GM12878 (cell line): ENCODE measurements at regions not wholly inside any gene's neighbourhood (a gene's known extent, or its start where the extent isn't known, plus 50 kb on each side); places are given as distances from the start of the nearest gene placed in this dataset.

Experiments
- ATAC-seq: fragments of 200-7000 bp; cut with Tn5 transposase; 3 replicates; pipeline ENCODE4 v1.9.1; 2020; ENCODE audit warnings: mild to moderate bottlenecking, moderate library complexity
- BruUV-seq: library from RNA; stranded (reverse); fragments of 400-500 nt; replicated peaks from 2 replicates; lab custom pipeline; 2021; lab: Mats Ljungman, UMichigan
- CTCF ChIA-PET: fragments of 300-600 bp; sonication (Branson Sonifier 250); formaldehyde crosslinking; extraction: SDS; loops from one replicate; lab custom pipeline; 2021; ENCODE audit warnings: inconsistent platforms; lab: Yijun Ruan, JAX
- POLR2A ChIA-PET: fragments of 350-600 bp; formaldehyde crosslinking; extraction: SDS; loops from one replicate; lab custom pipeline; 2021; ENCODE audit warnings: inconsistent platforms; lab: Charles Lee
- RAD21 ChIA-PET: fragments of 300-600 bp; sonication (Branson Sonifier 250); formaldehyde crosslinking; loops from one replicate; lab custom pipeline; 2023; ENCODE audit warnings: antibody characterized with exemption; ENCODE audit not compliant: unreplicated experiment; lab: Charles Lee
- SMC1A ChIA-PET: fragments of 300-600 bp; sonication (Branson Sonifier 250); formaldehyde crosslinking; loops from one replicate; lab custom pipeline; 2023; ENCODE audit not compliant: unreplicated experiment, uncharacterized antibody; lab: Charles Lee
- DNase-seq: peaks from one replicate; pipeline ENCODE4 v3.0.0-alpha.2; 2011; ENCODE audit warnings: low read depth, low spot score
- FAIRE-seq: peaks from 3 replicates; lab custom pipeline; 2011; peaks lifted over from hg19 to GRCh38; lab: Jason Lieb, UNC
- H2AFZ ChIP-seq: 2 replicates; pipeline ENCODE4 v1.6.0; 2011; ENCODE audit warnings: low read depth, low read length, control low read depth; ENCODE audit not compliant: control insufficient read depth
- H3K27ac ChIP-seq: 2 replicates; pipeline ENCODE4 v1.5.1; 2011; ENCODE audit warnings: control low read depth; ENCODE audit not compliant: control insufficient read depth, insufficient read depth
- H3K27me3 ChIP-seq, 2 experiments: replicated peaks in 1 of 2; 2 replicates each; pipeline versions ENCODE4 v1.6.0 to v1.6.1; 2011; ENCODE audit warnings: low read length in 1 of 2; ENCODE audit not compliant: control insufficient read depth in 2 of 2, insufficient read depth in 2 of 2
- H3K36me3 ChIP-seq, 2 experiments: 2 replicates each; pipeline ENCODE4 v1.5.1; 2011; ENCODE audit warnings: low read length in 1 of 2; ENCODE audit not compliant: control insufficient read depth in 2 of 2, insufficient read depth in 2 of 2
- H3K4me1 ChIP-seq: 2 replicates; pipeline ENCODE4 v1.6.1; 2011; ENCODE audit warnings: mild to moderate bottlenecking, low read length, moderate library complexity, mixed read lengths; ENCODE audit not compliant: control insufficient read depth, insufficient read depth
- H3K4me2 ChIP-seq: 2 replicates; pipeline ENCODE4 v1.6.0; 2011; ENCODE audit warnings: control low read depth; ENCODE audit not compliant: control insufficient read depth, insufficient read depth
- H3K4me3 ChIP-seq: fragments of 200-600 bp; sonication (generic); 2 replicates; pipeline ENCODE4 v1.5.1; 2016
- H3K79me2 ChIP-seq: 2 replicates; pipeline ENCODE4 v1.6.0; 2011; ENCODE audit warnings: low read length; ENCODE audit not compliant: control insufficient read depth, insufficient read depth
- H3K9ac ChIP-seq: 2 replicates; pipeline ENCODE4 v1.8.0; 2011; ENCODE audit warnings: low read length, control low read depth, mixed read lengths; ENCODE audit not compliant: control insufficient read depth, insufficient read depth
- H3K9me3 ChIP-seq: replicated peaks from 3 replicates; pipeline ENCODE4 v1.5.1; 2011; ENCODE audit warnings: mild to moderate bottlenecking, low read length; ENCODE audit not compliant: control insufficient read depth, insufficient read depth
- H4K20me1 ChIP-seq: 2 replicates; pipeline ENCODE4 v1.6.0; 2011; ENCODE audit not compliant: control insufficient read depth, insufficient read depth
- HDAC2 ChIP-seq: fragments of 200-600 bp; sonication (generic); IDR thresholded peaks from 2 replicates; pipeline ENCODE4 v1.6.1; 2017
- MTA2 ChIP-seq: fragments of 450-650 bp; IDR thresholded peaks from 2 replicates; pipeline ENCODE4 v1.6.1; 2016; ENCODE audit warnings: low read depth, mild to moderate bottlenecking, moderate library complexity
- POLR2AphosphoS2 ChIP-seq: IDR thresholded peaks from 2 replicates; pipeline ENCODE4 v1.6.1; 2011; ENCODE audit warnings: low read depth, mild to moderate bottlenecking, low read length, improper control_type of control experiment, moderate library complexity
- RCOR1 ChIP-seq: conservative IDR thresholded peaks from 2 replicates; pipeline ENCODE4 v1.6.1; 2012; ENCODE audit warnings: low read depth, low read length, improper control_type of control experiment
- RFX5 ChIP-seq: IDR thresholded peaks from 2 replicates; pipeline ENCODE4 v1.6.1; 2011; ENCODE audit warnings: low read depth, low read length, improper control_type of control experiment
- SIX5 ChIP-seq: IDR thresholded peaks from 2 replicates; pipeline ENCODE4 v1.6.1; 2011; ENCODE audit warnings: mild to moderate bottlenecking, low read depth, low read length, moderate library complexity; ENCODE audit not compliant: severe bottlenecking
- TBL1XR1 ChIP-seq: IDR thresholded peaks from 2 replicates; pipeline ENCODE4 v1.6.1; 2012; ENCODE audit warnings: low read depth, low read length, improper control_type of control experiment
- WGBS: methylation state at CpG from one replicate; pipeline ENCODE4 v1.1.6; 2016; ENCODE audit warnings: low lambda C conversion rate; ENCODE audit not compliant: insufficient replicate concordance, insufficient coverage; ENCODE audit errors: missing lambda C conversion rate; 5-methylcytosine and 5-hydroxymethylcytosine counted together
- in situ Hi-C: fragments of 300-500 bp; cut with MboI; formaldehyde crosslinking; loops from 9 replicates; pipeline ENCODE4 v1.14.3; 2018; ENCODE audit warnings: mixed read lengths
- intact Hi-C: fragments of 100-400 bp; cut with micrococcal nuclease; formaldehyde crosslinking; loops from one replicate; pipeline ENCODE4 v1.14.2; 2022; ENCODE audit not compliant: unreplicated experiment
- TF ChIP-seq, protein P1 (sequence below): fragments of 450-650 bp; IDR thresholded peaks from 2 replicates; pipeline ENCODE4 v1.6.1; 2017; ENCODE audit warnings: low read depth, mild to moderate bottlenecking, moderate library complexity
- TF ChIP-seq, protein P2 (sequence below): fragments of 450-650 bp; IDR thresholded peaks from 2 replicates; pipeline ENCODE4 v1.6.1; 2014; ENCODE audit warnings: mild to moderate bottlenecking

- TF ChIP-seq, protein P1, sequence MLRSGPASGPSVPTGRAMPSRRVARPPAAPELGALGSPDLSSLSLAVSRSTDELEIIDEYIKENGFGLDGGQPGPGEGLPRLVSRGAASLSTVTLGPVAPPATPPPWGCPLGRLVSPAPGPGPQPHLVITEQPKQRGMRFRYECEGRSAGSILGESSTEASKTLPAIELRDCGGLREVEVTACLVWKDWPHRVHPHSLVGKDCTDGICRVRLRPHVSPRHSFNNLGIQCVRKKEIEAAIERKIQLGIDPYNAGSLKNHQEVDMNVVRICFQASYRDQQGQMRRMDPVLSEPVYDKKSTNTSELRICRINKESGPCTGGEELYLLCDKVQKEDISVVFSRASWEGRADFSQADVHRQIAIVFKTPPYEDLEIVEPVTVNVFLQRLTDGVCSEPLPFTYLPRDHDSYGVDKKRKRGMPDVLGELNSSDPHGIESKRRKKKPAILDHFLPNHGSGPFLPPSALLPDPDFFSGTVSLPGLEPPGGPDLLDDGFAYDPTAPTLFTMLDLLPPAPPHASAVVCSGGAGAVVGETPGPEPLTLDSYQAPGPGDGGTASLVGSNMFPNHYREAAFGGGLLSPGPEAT = no peak
- TF ChIP-seq HDAC2 (no peak), RCOR1 (no peak), TBL1XR1 (no peak)
- TF ChIP-seq, protein P2, sequence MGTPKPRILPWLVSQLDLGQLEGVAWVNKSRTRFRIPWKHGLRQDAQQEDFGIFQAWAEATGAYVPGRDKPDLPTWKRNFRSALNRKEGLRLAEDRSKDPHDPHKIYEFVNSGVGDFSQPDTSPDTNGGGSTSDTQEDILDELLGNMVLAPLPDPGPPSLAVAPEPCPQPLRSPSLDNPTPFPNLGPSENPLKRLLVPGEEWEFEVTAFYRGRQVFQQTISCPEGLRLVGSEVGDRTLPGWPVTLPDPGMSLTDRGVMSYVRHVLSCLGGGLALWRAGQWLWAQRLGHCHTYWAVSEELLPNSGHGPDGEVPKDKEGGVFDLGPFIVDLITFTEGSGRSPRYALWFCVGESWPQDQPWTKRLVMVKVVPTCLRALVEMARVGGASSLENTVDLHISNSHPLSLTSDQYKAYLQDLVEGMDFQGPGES = no peak
These were observed 349.8 kb upstream of the CPEB2 start (continued) for GRCh38 chr4:14652522-14652921.

DNA sequence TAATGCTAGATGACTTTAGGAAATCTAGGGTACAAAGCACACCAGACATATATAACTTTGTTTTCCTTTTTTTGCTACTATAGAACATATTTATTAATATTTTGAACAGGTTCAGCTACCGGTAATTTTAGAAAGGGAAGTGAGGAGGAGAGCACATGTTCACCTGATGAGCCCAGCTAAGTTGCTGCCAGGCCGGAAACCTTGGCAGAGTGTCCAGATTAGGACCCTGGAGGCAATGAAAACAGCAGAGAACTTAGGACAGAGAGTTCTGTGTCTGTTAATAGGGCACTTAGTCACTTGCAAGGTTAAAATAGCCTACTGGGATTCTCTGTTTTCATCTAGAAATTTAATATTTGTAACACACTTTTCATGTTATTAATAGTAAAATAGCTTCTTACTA lies 348.9 kb upstream of the CPEB2 start:
- H3K27me3 ChIP-seq = no peaks in the 10 kb centered on the region
- H3K27ac ChIP-seq = no peak overlapping the region
- DNase-seq (no peak), ATAC-seq (no peak), FAIRE-seq (no peak)
- no peak overlapping the region for H3K4me2 ChIP-seq
- no peak for TF ChIP-seq POLR2AphosphoS2
- TF ChIP-seq SIX5 = no peak
- TF ChIP-seq MTA2 = no peak
- TF ChIP-seq RFX5 = no peak
- H3K9me3 ChIP-seq = no peaks in the 10 kb centered on the region
- 69% methylated on average over 2 of the region's 2 CpGs for WGBS
- H3K79me2 ChIP-seq = no peaks in the 10 kb centered on the region
- POLR2A ChIA-PET = no interaction called here
- no peaks in the 10 kb centered on the region for H4K20me1 ChIP-seq
- CTCF ChIA-PET = no interaction called here
- SMC1A ChIA-PET = no interaction called here
- no TSS peak for BruUV-seq
- no peaks in the 10 kb centered on the region for H3K36me3 ChIP-seq
- RAD21 ChIA-PET = no interaction called here
- H2AFZ ChIP-seq = no peak overlapping the region
- in situ Hi-C loops = no loop called here
- H3K4me1 ChIP-seq = no peaks in the 10 kb centered on the region
- no peak overlapping the region for H3K9ac ChIP-seq
- intact Hi-C loops = no loop called here
- H3K4me3 ChIP-seq = no peak overlapping the region
